IMR-90 (cell line): ENCODE measurements at regions not wholly inside any gene's neighbourhood (a gene's known extent, or its start where the extent isn't known, plus 50 kb on each side); places are given as distances from the start of the nearest gene placed in this dataset.

Source experiments
- ATAC-seq: fragments of 200-7000 bp; cut with Tn5 transposase; 2 replicates; pipeline ENCODE4 v1.9.1; 2020; ENCODE audit warnings: low read depth, mild to moderate bottlenecking, moderate library complexity
- BruUV-seq: library from RNA; stranded (reverse); fragments of 400-500 nt; replicated peaks from 2 replicates; lab custom pipeline; 2021; lab: Mats Ljungman, UMichigan
- CTCF ChIA-PET: fragments of 300-600 bp; formaldehyde crosslinking; extraction: SDS; loops from one replicate; lab custom pipeline; 2021; ENCODE audit warnings: antibody characterized with exemption; lab: Yijun Ruan, JAX
- POLR2A ChIA-PET: fragments of 300-600 bp; sonication (Branson Sonifier 250); formaldehyde crosslinking; loops from one replicate; lab custom pipeline; 2022; ENCODE audit warnings: antibody characterized with exemption; ENCODE audit not compliant: unreplicated experiment; lab: Charles Lee
- DNase-seq: peaks from one replicate; pipeline ENCODE4 v3.0.0; 2013
- H2AFZ ChIP-seq: replicated peaks from 2 replicates; pipeline ENCODE3; 2013; ENCODE audit warnings: low read length, mild to moderate bottlenecking; ENCODE audit not compliant: poor library complexity
- H2AK5ac ChIP-seq: 2 replicates; pipeline ENCODE4 v1.6.1; 2013; ENCODE audit warnings: low read depth, low read length, inconsistent platforms
- H2AK9ac ChIP-seq: replicated peaks from 2 replicates; pipeline ENCODE3; 2013; ENCODE audit warnings: mild to moderate bottlenecking, low read depth, low read length, moderate library complexity; ENCODE audit not compliant: poor library complexity
- H2BK120ac ChIP-seq: 2 replicates; pipeline ENCODE4 v1.6.1; 2013; ENCODE audit warnings: low read depth, low read length, inconsistent platforms
- H2BK15ac ChIP-seq: 3 replicates; pipeline ENCODE4 v1.6.1; 2013; ENCODE audit warnings: low read depth, low read length, inconsistent platforms
- H2BK20ac ChIP-seq: 2 replicates; pipeline ENCODE4 v1.6.1; 2013; ENCODE audit warnings: low read depth, mild to moderate bottlenecking, inconsistent platforms, low read length, moderate library complexity
- H2BK5ac ChIP-seq: 2 replicates; pipeline ENCODE4 v1.6.1; 2013; ENCODE audit warnings: mild to moderate bottlenecking, low read depth, low read length, inconsistent platforms; ENCODE audit not compliant: poor library complexity, severe bottlenecking
- H3K14ac ChIP-seq: replicated peaks from 2 replicates; pipeline ENCODE4 v1.6.1; 2013; ENCODE audit warnings: low read depth, low read length, inconsistent platforms
- H3K18ac ChIP-seq: 2 replicates; pipeline ENCODE4 v1.6.1; 2013; ENCODE audit warnings: low read depth, low read length, control low read depth
- H3K23ac ChIP-seq: 2 replicates; pipeline ENCODE4 v1.6.1; 2013; ENCODE audit warnings: low read depth, low read length, inconsistent platforms
- H3K27ac ChIP-seq: 2 replicates; pipeline ENCODE4 v1.5.1; 2013; ENCODE audit warnings: mild to moderate bottlenecking, control low read depth, low read length; ENCODE audit not compliant: insufficient read depth
- H3K27me3 ChIP-seq: 2 replicates; pipeline ENCODE4 v1.6.1; 2013; ENCODE audit warnings: low read length; ENCODE audit not compliant: control insufficient read depth, insufficient read depth
- H3K36me3 ChIP-seq: 2 replicates; pipeline ENCODE4 v1.6.1; 2013; ENCODE audit warnings: low read length, mixed read lengths; ENCODE audit not compliant: control insufficient read depth, insufficient read depth
- H3K4ac ChIP-seq: 2 replicates; pipeline ENCODE4 v1.6.1; 2013; ENCODE audit warnings: low read depth, low read length, inconsistent platforms
- H3K4me1 ChIP-seq: 2 replicates; pipeline ENCODE4 v1.6.1; 2013; ENCODE audit warnings: low read length, mixed read lengths; ENCODE audit not compliant: control insufficient read depth, insufficient read depth
- H3K4me2 ChIP-seq: 2 replicates; pipeline ENCODE4 v1.6.1; 2013; ENCODE audit warnings: low read depth, mild to moderate bottlenecking, control low read depth, low read length, moderate library complexity
- H3K4me3 ChIP-seq: 2 replicates; pipeline ENCODE4 v1.5.1; 2013; ENCODE audit warnings: low read depth, mild to moderate bottlenecking, control low read depth, low read length, moderate library complexity; ENCODE audit not compliant: insufficient read depth
- H3K56ac ChIP-seq: 2 replicates; pipeline ENCODE4 v1.6.1; 2013; ENCODE audit warnings: low read length, inconsistent platforms; ENCODE audit not compliant: insufficient read depth; ENCODE audit errors: extremely low read depth
- H3K79me1 ChIP-seq, 2 experiments: 2 replicates each; pipeline ENCODE4 v1.6.1; 2013; ENCODE audit warnings: low read length in 2 of 2, inconsistent platforms in 1 of 2, low read depth in 1 of 2
- H3K9ac ChIP-seq: 2 replicates; pipeline ENCODE4 v1.6.1; 2013; ENCODE audit warnings: low read depth, low read length, control low read depth
- H3K9me1 ChIP-seq: 2 replicates; pipeline ENCODE4 v1.6.1; 2013; ENCODE audit warnings: low read length, inconsistent platforms; ENCODE audit not compliant: insufficient read depth
- H3K9me3 ChIP-seq: 2 replicates; pipeline ENCODE4 v1.6.1; 2013; ENCODE audit warnings: low read length; ENCODE audit not compliant: control insufficient read depth, insufficient read depth
- H4K20me1 ChIP-seq: 2 replicates; pipeline ENCODE4 v1.6.1; 2013; ENCODE audit warnings: low read length, inconsistent platforms; ENCODE audit not compliant: insufficient read depth
- H4K5ac ChIP-seq: 2 replicates; pipeline ENCODE4 v1.6.1; 2013; ENCODE audit warnings: mild to moderate bottlenecking, low read depth, low read length, control low read depth
- H4K8ac ChIP-seq, 2 experiments: 2 replicates each; pipeline ENCODE4 v1.6.1; 2013; ENCODE audit warnings: low read depth in 2 of 2, low read length in 2 of 2, control low read depth in 1 of 2, inconsistent platforms in 1 of 2
- H4K91ac ChIP-seq: 2 replicates; pipeline ENCODE4 v1.6.1; 2013; ENCODE audit warnings: low read depth, low read length, inconsistent platforms; ENCODE audit not compliant: insufficient read depth
- MXI1 ChIP-seq: IDR thresholded peaks from 2 replicates; pipeline ENCODE4 v1.6.1; 2012; ENCODE audit warnings: low read depth, mild to moderate bottlenecking, low read length, moderate library complexity, borderline replicate concordance
- SMC3 ChIP-seq: fragments of 150-350 bp; IDR thresholded peaks from 2 replicates; pipeline ENCODE4 v1.6.1; 2016; ENCODE audit warnings: low read depth, mild to moderate bottlenecking, antibody characterized with exemption, low read length, moderate library complexity
- WGBS, 2 experiments: methylation state at CpG; one replicate each; pipeline versions ENCODE4 v1.1.5 to v1.1.7; 2013; ENCODE audit warnings: missing lambda C conversion rate in 2 of 2; ENCODE audit not compliant: insufficient read length in 1 of 2; ENCODE audit errors: extremely low coverage in 2 of 2; 5-methylcytosine and 5-hydroxymethylcytosine counted together
- dilution Hi-C: fragments of 300-500 bp; cut with HindIII; formaldehyde crosslinking; loops from one replicate; pipeline ENCODE4 v1.14.3; 2018; ENCODE audit warnings: low sequenced_read_pairs; ENCODE audit not compliant: unreplicated experiment
- in situ Hi-C: fragments of 300-500 bp; cut with MboI; formaldehyde crosslinking; loops from 3 replicates; pipeline ENCODE4 v1.14.3; 2019; ENCODE audit warnings: low sequenced_read_pairs, inconsistent platforms, mixed read lengths
- intact Hi-C: fragments of 100-400 bp; cut with micrococcal nuclease; formaldehyde crosslinking; loops from 2 replicates; pipeline ENCODE4 v1.10.0; 2022
- TF ChIP-seq, protein P1 (sequence below): conservative IDR thresholded peaks from 2 replicates; pipeline ENCODE4 v1.5.1; 2012; ENCODE audit warnings: mild to moderate bottlenecking, low read depth, low read length, improper control_type of control experiment

DNA sequence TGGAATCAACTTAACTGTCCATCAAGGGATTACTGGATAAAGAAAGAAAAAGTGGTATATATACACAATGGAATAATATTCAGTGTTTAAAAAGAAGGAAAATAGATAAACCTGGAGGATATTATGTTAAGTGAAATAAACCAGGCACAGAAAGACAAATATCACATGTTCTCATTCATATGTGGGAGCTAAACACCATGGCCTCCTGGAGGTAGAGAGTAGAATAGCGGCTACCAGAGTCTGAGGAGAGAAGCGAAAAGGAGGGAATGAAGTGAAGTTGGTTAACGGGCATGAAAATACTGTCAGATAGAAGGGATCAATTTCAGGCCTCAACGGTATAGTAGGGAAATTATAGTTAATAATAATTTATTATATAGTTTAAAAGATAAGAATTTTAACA is 147.5 kb upstream of the OBI1 start:
- POLR2A ChIA-PET, result no interaction called here
- dilution Hi-C loops (no loop called here), in situ Hi-C loops (no loop called here), intact Hi-C loops (no loop called here)
- Histone ChIP-seq H3K27ac (no peak overlapping the region), H2BK5ac (no peak overlapping the region), H2AFZ (no peak overlapping the region), H4K8ac (no peak overlapping the region), H2AK9ac (no peak overlapping the region), H3K27me3 (no peaks in the 10 kb centered on the region), H3K4me2 (no peak overlapping the region), H3K36me3 (no peaks in the 10 kb centered on the region), H2AK5ac (no peak overlapping the region), H3K23ac (no peak overlapping the region), H3K4me1 (no peaks in the 10 kb centered on the region), H3K4ac (no peak overlapping the region), H3K9me3 (no peaks in the 10 kb centered on the region), H3K18ac (no peak overlapping the region), H3K4me3 (no peak overlapping the region), H2BK120ac (no peak overlapping the region), H2BK15ac (no peak overlapping the region), H4K20me1 (no peaks in the 10 kb centered on the region), H2BK20ac (no peak overlapping the region), H3K14ac (no peak overlapping the region), H4K91ac (no peak overlapping the region), H3K9ac (no peak overlapping the region), H4K5ac (no peak overlapping the region), H3K56ac (no peak overlapping the region), H3K79me1 (no peaks in the 10 kb centered on the region), H3K9me1 (no peaks in the 10 kb centered on the region)
- no CpG with 5 or more reads among the region's 4 CpGs for WGBS, 2 experiments
- TF ChIP-seq, protein P1, sequence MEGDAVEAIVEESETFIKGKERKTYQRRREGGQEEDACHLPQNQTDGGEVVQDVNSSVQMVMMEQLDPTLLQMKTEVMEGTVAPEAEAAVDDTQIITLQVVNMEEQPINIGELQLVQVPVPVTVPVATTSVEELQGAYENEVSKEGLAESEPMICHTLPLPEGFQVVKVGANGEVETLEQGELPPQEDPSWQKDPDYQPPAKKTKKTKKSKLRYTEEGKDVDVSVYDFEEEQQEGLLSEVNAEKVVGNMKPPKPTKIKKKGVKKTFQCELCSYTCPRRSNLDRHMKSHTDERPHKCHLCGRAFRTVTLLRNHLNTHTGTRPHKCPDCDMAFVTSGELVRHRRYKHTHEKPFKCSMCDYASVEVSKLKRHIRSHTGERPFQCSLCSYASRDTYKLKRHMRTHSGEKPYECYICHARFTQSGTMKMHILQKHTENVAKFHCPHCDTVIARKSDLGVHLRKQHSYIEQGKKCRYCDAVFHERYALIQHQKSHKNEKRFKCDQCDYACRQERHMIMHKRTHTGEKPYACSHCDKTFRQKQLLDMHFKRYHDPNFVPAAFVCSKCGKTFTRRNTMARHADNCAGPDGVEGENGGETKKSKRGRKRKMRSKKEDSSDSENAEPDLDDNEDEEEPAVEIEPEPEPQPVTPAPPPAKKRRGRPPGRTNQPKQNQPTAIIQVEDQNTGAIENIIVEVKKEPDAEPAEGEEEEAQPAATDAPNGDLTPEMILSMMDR, result peak; percentile 18; the same call in 1 of the 2 replicates
- TF ChIP-seq SMC3 (0 out of 2 replicates have a peak, but pooled peaks have one; percentile 10), MXI1 (no peak)
- ATAC-seq (no peak), DNase-seq (no peak)
- CTCF ChIA-PET, result interaction anchor here (1.0 kb wide), 1 partner anchor 11 kb away, joined by 4 read pairs; no protein-coding TSS in a partner anchor
- BruUV-seq, result no TSS peak
